SK-N-SH treated with all-trans-retinoic acid at 6 μM for 48 hours (cell line): ENCODE measurements at regions not wholly inside any gene's neighbourhood (a gene's known extent, or its start where the extent isn't known, plus 50 kb on each side); places are given as distances from the start of the nearest gene placed in this dataset.

Source experiments
- BACH2 ChIP-seq: fragments of 250-450 bp; sonication (Bioruptor Pico); IDR thresholded peaks from 2 replicates; pipeline ENCODE4 v1.9.0; 2021; ENCODE audit warnings: mild to moderate bottlenecking, borderline replicate concordance
- CSDC2 ChIP-seq: fragments of 250-450 bp; sonication (Bioruptor Pico); IDR thresholded peaks from 2 replicates; pipeline ENCODE4 v1.5.0; 2020; ENCODE audit warnings: mild to moderate bottlenecking, moderate library complexity
- PATZ1 ChIP-seq: fragments of 250-450 bp; sonication (Bioruptor Pico); IDR thresholded peaks from 2 replicates; pipeline ENCODE4 v1.8.0; 2020; ENCODE audit warnings: mild to moderate bottlenecking, moderate library complexity, borderline replicate concordance
- POU6F1 ChIP-seq: fragments of 250-450 bp; sonication (Bioruptor Pico); IDR thresholded peaks from 2 replicates; pipeline ENCODE4 v1.8.0; 2021; ENCODE audit warnings: low read depth, mild to moderate bottlenecking, moderate library complexity, borderline replicate concordance
- RARB ChIP-seq: fragments of 250-450 bp; sonication (Bioruptor Pico); IDR thresholded peaks from 2 replicates; pipeline ENCODE4 v1.8.0; 2021; ENCODE audit warnings: mild to moderate bottlenecking, moderate library complexity
- SNAI2 ChIP-seq: fragments of 250-450 bp; sonication (Bioruptor Pico); IDR thresholded peaks from 2 replicates; pipeline ENCODE4 v1.5.0; 2020; ENCODE audit warnings: mild to moderate bottlenecking, moderate library complexity
- TOX ChIP-seq: fragments of 250-450 bp; sonication (Bioruptor Pico); IDR thresholded peaks from 2 replicates; pipeline ENCODE4 v1.8.0; 2021; ENCODE audit warnings: mild to moderate bottlenecking, moderate library complexity, borderline replicate concordance
- ZFP30 ChIP-seq: fragments of 450-650 bp; formaldehyde crosslinking; IDR thresholded peaks from 2 replicates; pipeline ENCODE4 v1.5.0; 2022; ENCODE audit warnings: mild to moderate bottlenecking, moderate library complexity
- ZNF565 ChIP-seq: fragments of 450-650 bp; formaldehyde crosslinking; conservative IDR thresholded peaks from 2 replicates; pipeline ENCODE4 v1.5.0; 2020; ENCODE audit warnings: low read depth, mild to moderate bottlenecking, moderate library complexity
- TF ChIP-seq, protein P1 (sequence below): fragments of 250-450 bp; sonication (Bioruptor Pico); IDR thresholded peaks from 2 replicates; pipeline ENCODE4 v1.5.0; 2020; ENCODE audit warnings: mild to moderate bottlenecking, moderate library complexity

- TF ChIP-seq BACH2 (CRISPR knock-in tag), result no peak
- TF ChIP-seq ZNF565 (CRISPR knock-in tag), result no peak
- no peak for TF ChIP-seq TOX (CRISPR knock-in tag)
- TF ChIP-seq PATZ1, result no peak
- no peak for TF ChIP-seq RARB (CRISPR knock-in tag)
- TF ChIP-seq ZFP30 (CRISPR knock-in tag), result no peak
- TF ChIP-seq CSDC2 (CRISPR knock-in tag), result no peak
- TF ChIP-seq POU6F1 (CRISPR knock-in tag), result no peak
- no peak for TF ChIP-seq SNAI2 (CRISPR knock-in tag)
- TF ChIP-seq, protein P1, sequence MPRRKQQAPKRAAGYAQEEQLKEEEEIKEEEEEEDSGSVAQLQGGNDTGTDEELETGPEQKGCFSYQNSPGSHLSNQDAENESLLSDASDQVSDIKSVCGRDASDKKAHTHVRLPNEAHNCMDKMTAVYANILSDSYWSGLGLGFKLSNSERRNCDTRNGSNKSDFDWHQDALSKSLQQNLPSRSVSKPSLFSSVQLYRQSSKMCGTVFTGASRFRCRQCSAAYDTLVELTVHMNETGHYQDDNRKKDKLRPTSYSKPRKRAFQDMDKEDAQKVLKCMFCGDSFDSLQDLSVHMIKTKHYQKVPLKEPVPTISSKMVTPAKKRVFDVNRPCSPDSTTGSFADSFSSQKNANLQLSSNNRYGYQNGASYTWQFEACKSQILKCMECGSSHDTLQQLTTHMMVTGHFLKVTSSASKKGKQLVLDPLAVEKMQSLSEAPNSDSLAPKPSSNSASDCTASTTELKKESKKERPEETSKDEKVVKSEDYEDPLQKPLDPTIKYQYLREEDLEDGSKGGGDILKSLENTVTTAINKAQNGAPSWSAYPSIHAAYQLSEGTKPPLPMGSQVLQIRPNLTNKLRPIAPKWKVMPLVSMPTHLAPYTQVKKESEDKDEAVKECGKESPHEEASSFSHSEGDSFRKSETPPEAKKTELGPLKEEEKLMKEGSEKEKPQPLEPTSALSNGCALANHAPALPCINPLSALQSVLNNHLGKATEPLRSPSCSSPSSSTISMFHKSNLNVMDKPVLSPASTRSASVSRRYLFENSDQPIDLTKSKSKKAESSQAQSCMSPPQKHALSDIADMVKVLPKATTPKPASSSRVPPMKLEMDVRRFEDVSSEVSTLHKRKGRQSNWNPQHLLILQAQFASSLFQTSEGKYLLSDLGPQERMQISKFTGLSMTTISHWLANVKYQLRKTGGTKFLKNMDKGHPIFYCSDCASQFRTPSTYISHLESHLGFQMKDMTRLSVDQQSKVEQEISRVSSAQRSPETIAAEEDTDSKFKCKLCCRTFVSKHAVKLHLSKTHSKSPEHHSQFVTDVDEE (CRISPR knock-in tag), result no peak
Observed at GRCh38 chr5:112584781-112585180, 152.9 kb upstream of the APC start.
